B cell (primary cell): ENCODE measurements at regions not wholly inside any gene's neighbourhood (a gene's known extent, or its start where the extent isn't known, plus 50 kb on each side); places are given as distances from the start of the nearest gene placed in this dataset.

Experiments used
- ATAC-seq: fragments of 200-7000 bp; cut with Tn5 transposase; one replicate; pipeline ENCODE4 v1.10.0; 2021; ENCODE audit warnings: low read depth, mild to moderate bottlenecking, moderate number of reproducible peaks, moderate library complexity
- CTCF ChIA-PET: fragments of 350-600 bp; sonication (Branson Sonifier 250); formaldehyde crosslinking; loops from one replicate; lab custom pipeline; 2021; ENCODE audit warnings: antibody characterized with exemption, inconsistent platforms; lab: Charles Lee
- POLR2A ChIA-PET: fragments of 350-600 bp; sonication (Branson Sonifier 250); formaldehyde crosslinking; loops from one replicate; lab custom pipeline; 2021; ENCODE audit warnings: antibody characterized with exemption; lab: Charles Lee
- DNase-seq: peaks from one replicate; pipeline ENCODE4 v3.0.0; 2013
- H2AFZ ChIP-seq: 2 replicates; pipeline ENCODE4 v1.6.1; 2012; ENCODE audit warnings: mild to moderate bottlenecking, low read depth, low read length; ENCODE audit not compliant: insufficient read depth, poor library complexity, severe bottlenecking
- H3K27ac ChIP-seq, 2 donors: 1 replicate in 1 of 2; 2 replicates in 1 of 2; pipeline ENCODE4 v1.5.1; 2012 to 2013; ENCODE audit warnings: low read length in 2 of 2, mild to moderate bottlenecking in 2 of 2, moderate library complexity in 1 of 2
- H3K27me3 ChIP-seq, 4 experiments: fragments of 200-600 bp in 1 of 4; sonication (generic) in 1 of 4; replicated peaks in 1 of 4; 1 replicate in 2 of 4; 2 replicates in 2 of 4; pipeline versions ENCODE4 v1.6.1 to v1.7.0; 2013 to 2016; ENCODE audit warnings: low read length in 3 of 4, mild to moderate bottlenecking in 2 of 4, mixed read lengths in 1 of 4, moderate library complexity in 1 of 4; ENCODE audit not compliant: insufficient read depth in 4 of 4, control insufficient read depth in 3 of 4; ENCODE audit errors: control extremely low read depth in 1 of 4
- H3K36me3 ChIP-seq, 2 experiments: replicated peaks in 1 of 2; 1 replicate in 1 of 2; 2 replicates in 1 of 2; pipeline versions ENCODE4 v1.6.1 to v1.7.1; 2013; ENCODE audit warnings: low read length in 1 of 2; ENCODE audit not compliant: insufficient read depth in 2 of 2, control insufficient read depth in 1 of 2; ENCODE audit errors: control extremely low read depth in 1 of 2, extremely low read depth in 1 of 2
- H3K4me1 ChIP-seq, 2 donors: fragments of 200-600 bp in 1 of 2; sonication (generic) in 1 of 2; 1 replicate in 1 of 2; 2 replicates in 1 of 2; pipeline versions ENCODE4 v1.5.1 to v1.6.1; 2013 to 2017; ENCODE audit warnings: low read length in 2 of 2; ENCODE audit not compliant: control insufficient read depth in 2 of 2, insufficient read depth in 2 of 2
- H3K4me2 ChIP-seq: replicated peaks from 2 replicates; pipeline ENCODE3; 2012; ENCODE audit warnings: mild to moderate bottlenecking, low read depth, low read length; ENCODE audit not compliant: poor library complexity, severe bottlenecking
- H3K4me3 ChIP-seq, 5 experiments: fragments of 200-600 bp in 1 of 5; sonication (generic) in 1 of 5; 1 replicate in 3 of 5; 2 replicates in 2 of 5; pipeline versions ENCODE4 v1.5.1 to v1.7.0; 2011 to 2016; ENCODE audit warnings: low read length in 4 of 5, mild to moderate bottlenecking in 4 of 5, low read depth in 2 of 5, control low read depth in 1 of 5, moderate library complexity in 1 of 5; ENCODE audit not compliant: insufficient read depth in 1 of 5; ENCODE audit errors: control extremely low read depth in 1 of 5, extremely low read depth in 1 of 5
- H3K79me2 ChIP-seq: fragments of 200-600 bp; sonication (generic); one replicate; pipeline ENCODE4 v1.6.0; 2016; ENCODE audit warnings: low read length; ENCODE audit not compliant: control insufficient read depth, insufficient read depth
- H3K9ac ChIP-seq: fragments of 200-600 bp; sonication (generic); 2 replicates; pipeline ENCODE4 v1.6.1; 2017; ENCODE audit warnings: mild to moderate bottlenecking, low read length, moderate library complexity
- H3K9me3 ChIP-seq, 3 donors: one replicate each; pipeline versions ENCODE4 v1.6.1 to v1.7.1; 2013; ENCODE audit warnings: low read length in 2 of 3; ENCODE audit not compliant: control insufficient read depth in 2 of 3, insufficient read depth in 1 of 3; ENCODE audit errors: control extremely low read depth in 1 of 3
- H4K20me1 ChIP-seq: 2 replicates; pipeline ENCODE4 v1.6.0; 2012; ENCODE audit warnings: mild to moderate bottlenecking, low read length; ENCODE audit not compliant: insufficient read depth, control insufficient read depth, poor library complexity, severe bottlenecking
- H3K27ac Mint-ChIP-seq: one replicate; pipeline ENCODE4 v1.8.0; 2021; ENCODE audit warnings: mixed read lengths
- H3K27me3 Mint-ChIP-seq: one replicate; pipeline ENCODE4 v1.8.0; 2021; ENCODE audit warnings: mixed read lengths
- H3K4me1 Mint-ChIP-seq: one replicate; pipeline ENCODE4 v1.8.0; 2021; ENCODE audit warnings: mixed read lengths
- H3K4me3 Mint-ChIP-seq: one replicate; pipeline ENCODE4 v1.8.0; 2021; ENCODE audit warnings: mixed read lengths
- H3K9me3 Mint-ChIP-seq: one replicate; pipeline ENCODE4 v1.8.0; 2022; ENCODE audit warnings: mixed read lengths; ENCODE audit not compliant: insufficient read depth
- EZH2 ChIP-seq: IDR thresholded peaks from 2 replicates; pipeline ENCODE4 v1.6.1; 2012; ENCODE audit warnings: borderline replicate concordance, low read depth, mild to moderate bottlenecking, moderate library complexity, low read length; ENCODE audit not compliant: insufficient read depth, poor library complexity, severe bottlenecking
- WGBS: methylation state at CpG from one replicate; pipeline ENCODE4 v1.1.5; 2013; ENCODE audit warnings: missing lambda C conversion rate; ENCODE audit not compliant: insufficient coverage; 5-methylcytosine and 5-hydroxymethylcytosine counted together
- intact Hi-C: fragments of 100-400 bp; cut with micrococcal nuclease; formaldehyde crosslinking; loops from one replicate; pipeline ENCODE4 v1.10.0; 2022
- TF ChIP-seq, protein P1 (sequence below): fragments of 200-600 bp; IDR thresholded peaks from one replicate; pipeline ENCODE4 v1.8.0; 2022; ENCODE audit warnings: antibody characterized with exemption, mild to moderate bottlenecking

- H3K27me3 ChIP-seq: peaks cover 0 to 3% (median 0%) of the 10 kb centered on the region in 4 experiments
- Mint-ChIP-seq H3K27ac (no peak overlapping the region), H3K4me3 (no peak overlapping the region), H3K9me3 (no peaks in the 10 kb centered on the region), H3K27me3 (peaks cover 24% of the 10 kb centered on the region), H3K4me1 (no peaks in the 10 kb centered on the region)
- TF ChIP-seq, protein P1, sequence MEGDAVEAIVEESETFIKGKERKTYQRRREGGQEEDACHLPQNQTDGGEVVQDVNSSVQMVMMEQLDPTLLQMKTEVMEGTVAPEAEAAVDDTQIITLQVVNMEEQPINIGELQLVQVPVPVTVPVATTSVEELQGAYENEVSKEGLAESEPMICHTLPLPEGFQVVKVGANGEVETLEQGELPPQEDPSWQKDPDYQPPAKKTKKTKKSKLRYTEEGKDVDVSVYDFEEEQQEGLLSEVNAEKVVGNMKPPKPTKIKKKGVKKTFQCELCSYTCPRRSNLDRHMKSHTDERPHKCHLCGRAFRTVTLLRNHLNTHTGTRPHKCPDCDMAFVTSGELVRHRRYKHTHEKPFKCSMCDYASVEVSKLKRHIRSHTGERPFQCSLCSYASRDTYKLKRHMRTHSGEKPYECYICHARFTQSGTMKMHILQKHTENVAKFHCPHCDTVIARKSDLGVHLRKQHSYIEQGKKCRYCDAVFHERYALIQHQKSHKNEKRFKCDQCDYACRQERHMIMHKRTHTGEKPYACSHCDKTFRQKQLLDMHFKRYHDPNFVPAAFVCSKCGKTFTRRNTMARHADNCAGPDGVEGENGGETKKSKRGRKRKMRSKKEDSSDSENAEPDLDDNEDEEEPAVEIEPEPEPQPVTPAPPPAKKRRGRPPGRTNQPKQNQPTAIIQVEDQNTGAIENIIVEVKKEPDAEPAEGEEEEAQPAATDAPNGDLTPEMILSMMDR: no peak
- TF ChIP-seq EZH2: no peak
- 95% methylated on average over 2 of the region's 2 CpGs for WGBS
- CTCF ChIA-PET: no interaction called here
- no peaks in the 10 kb centered on the region for H3K36me3 ChIP-seq
- ATAC-seq (no peak), DNase-seq (no peak)
- no peaks in the 10 kb centered on the region for H4K20me1 ChIP-seq
- intact Hi-C loops: no loop called here
- no peak overlapping the region for H3K4me3 ChIP-seq
- POLR2A ChIA-PET: no interaction called here
- H3K79me2 ChIP-seq: no peaks in the 10 kb centered on the region
- no peak overlapping the region for H3K9ac ChIP-seq
- no peaks in the 10 kb centered on the region for H3K4me1 ChIP-seq
- no peak overlapping the region for H3K4me2 ChIP-seq
- H2AFZ ChIP-seq: no peak overlapping the region
- no peaks in the 10 kb centered on the region for H3K9me3 ChIP-seq
- H3K27ac ChIP-seq: no peak overlapping the region
These were observed 144.7 kb upstream of the C9orf72 start for GRCh38 chr9:27717991-27718390.

- Histone ChIP-seq H4K20me1 (no peaks in the 10 kb centered on the region), H3K27me3 (peaks cover 0 to 3% (median 1%) of the 10 kb centered on the region in 4 experiments), H3K9ac (no peak overlapping the region), H3K9me3 (no peaks in the 10 kb centered on the region), H3K4me3 (no peak overlapping the region), H3K27ac (no peak overlapping the region), H2AFZ (no peak overlapping the region), H3K4me1 (no peaks in the 10 kb centered on the region), H3K4me2 (no peak overlapping the region), H3K36me3 (no peaks in the 10 kb centered on the region), H3K79me2 (no peaks in the 10 kb centered on the region)
- TF ChIP-seq, protein P1: no peak
- TF ChIP-seq EZH2: no peak
- Mint-ChIP-seq H3K27ac (no peak overlapping the region), H3K4me3 (no peak overlapping the region), H3K27me3 (peaks cover 29% of the 10 kb centered on the region), H3K9me3 (no peaks in the 10 kb centered on the region), H3K4me1 (no peaks in the 10 kb centered on the region)
- no peak for ATAC-seq
- no CpG with 5 or more reads among the region's 2 CpGs for WGBS
- ChIA-PET POLR2A (no interaction called here), CTCF (no interaction called here)
- no peak for DNase-seq
- intact Hi-C loops: no loop called here
These were observed 146.4 kb upstream of the C9orf72 start for GRCh38 chr9:27719711-27720110.
